ENCODE measurements at regions not wholly inside any gene's neighbourhood (a gene's known extent, or its start where the extent isn't known, plus 50 kb on each side); places are given as distances from the start of the nearest gene placed in this dataset.

- TF ChIP-seq EZH2 (IDR thresholded peaks at IDR 0.05; ENCODE audit: borderline replicate concordance, low read depth, low read length) (no peak), ZNF561 (CRISPR knock-in tag; conservative IDR thresholded peaks at IDR 0.05) (no peak), MXI1 (IDR thresholded peaks at IDR 0.05; ENCODE audit: low read depth, low read length) (no peak), ZNF518B (CRISPR knock-in tag; IDR thresholded peaks at IDR 0.05) (no peak), POLR2A (conservative IDR thresholded peaks at IDR 0.05) (no peak), ZNF121 (CRISPR knock-in tag; conservative IDR thresholded peaks at IDR 0.05) (no peak), TAF1 (IDR thresholded peaks at IDR 0.05; ENCODE audit: control insufficient read depth, extremely low read depth, insufficient read depth, low read length, severe bottlenecking) (no peak), XRCC5 (IDR thresholded peaks at IDR 0.05; ENCODE audit: low read depth, low read length) (no peak), ZFP36 (IDR thresholded peaks at IDR 0.05; ENCODE audit: low read depth, low read length, partially characterized antibody) (no peak), ETS1 (conservative IDR thresholded peaks at IDR 0.05; ENCODE audit: control insufficient read depth, low read depth, low read length) (no peak), REST (IDR thresholded peaks at IDR 0.05; ENCODE audit: borderline replicate concordance) (no peak), REST (CRISPR knock-in tag; IDR thresholded peaks at IDR 0.05; ENCODE audit: low read depth) (no peak), ARNT (IDR thresholded peaks at IDR 0.05) (no peak)
These were observed 197.0 kb downstream of the BCOR start for GRCh38 chrX:39900777-39901170.
